ENCODE measurements at regions not wholly inside any gene's neighbourhood (a gene's known extent, or its start where the extent isn't known, plus 50 kb on each side); places are given as distances from the start of the nearest gene placed in this dataset.

DNA sequence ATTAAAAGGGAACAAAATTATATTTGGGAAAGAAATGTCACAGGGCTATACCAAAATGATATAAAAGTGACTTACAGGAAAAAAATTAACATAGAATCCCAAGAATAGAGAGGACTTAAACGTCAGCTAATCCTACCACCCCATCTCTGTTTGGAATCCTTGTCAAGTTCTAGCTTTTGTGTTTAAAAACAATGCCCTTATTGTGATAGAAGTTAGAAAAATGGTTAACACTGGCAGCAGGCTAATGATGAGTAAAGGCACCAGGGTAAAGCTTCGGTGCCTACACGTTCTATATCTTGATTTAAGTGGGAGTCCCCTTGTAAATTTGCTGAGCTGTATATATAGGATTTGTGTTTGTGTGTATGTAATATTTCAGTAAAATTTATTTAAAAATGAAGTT is 453.3 kb upstream of the TENM4 start:
- no peak overlapping the region for H3K27ac ChIP-seq
- no peak for DNase-seq (ENCODE audit: low read depth, low spot score)

DNA sequence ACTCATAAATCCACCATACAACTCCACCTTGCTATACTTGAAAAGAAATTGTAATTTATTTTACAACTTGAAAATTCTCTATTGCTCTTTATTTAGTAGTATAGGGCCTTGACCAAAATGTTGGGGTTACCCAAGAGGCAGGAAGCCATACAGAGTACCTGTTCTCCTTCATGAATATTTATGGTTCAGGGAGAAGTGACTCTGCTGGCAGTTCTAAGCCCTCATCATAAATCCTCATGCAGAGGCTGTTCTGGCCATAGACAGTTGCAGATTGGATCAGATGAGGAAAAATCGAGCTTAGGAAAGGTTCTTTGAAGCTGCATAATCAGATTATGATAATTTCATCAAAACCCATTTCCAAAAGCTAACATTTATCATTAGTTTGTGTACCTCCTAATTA is 449.4 kb upstream of the TENM4 start:
- H3K27ac ChIP-seq: no peak overlapping the region
- DNase-seq (ENCODE audit: low read depth, low spot score): no peak

GRCh38 chr11:79864882-79865281 is 424.1 kb upstream of the TENM4 start:
- no peak overlapping the region for H3K27ac ChIP-seq
- peak; percentile 14 for DNase-seq (ENCODE audit: low read depth, low spot score)

GRCh38 chr11:79860336-79860735 is 419.5 kb upstream of the TENM4 start:
- no peak overlapping the region for H3K27ac ChIP-seq
- DNase-seq (ENCODE audit: low read depth, low spot score): no peak

- H3K27ac ChIP-seq: no peak overlapping the region
- no peak for DNase-seq (ENCODE audit: low read depth, low spot score)
These were observed 416.8 kb upstream of the TENM4 start for GRCh38 chr11:79857377-79858214.

- DNase-seq (ENCODE audit: low read depth, low spot score): no peak
- no peak overlapping the region for H3K27ac ChIP-seq
These were observed 411.3 kb upstream of the TENM4 start for GRCh38 chr11:79852176-79852575.

DNA sequence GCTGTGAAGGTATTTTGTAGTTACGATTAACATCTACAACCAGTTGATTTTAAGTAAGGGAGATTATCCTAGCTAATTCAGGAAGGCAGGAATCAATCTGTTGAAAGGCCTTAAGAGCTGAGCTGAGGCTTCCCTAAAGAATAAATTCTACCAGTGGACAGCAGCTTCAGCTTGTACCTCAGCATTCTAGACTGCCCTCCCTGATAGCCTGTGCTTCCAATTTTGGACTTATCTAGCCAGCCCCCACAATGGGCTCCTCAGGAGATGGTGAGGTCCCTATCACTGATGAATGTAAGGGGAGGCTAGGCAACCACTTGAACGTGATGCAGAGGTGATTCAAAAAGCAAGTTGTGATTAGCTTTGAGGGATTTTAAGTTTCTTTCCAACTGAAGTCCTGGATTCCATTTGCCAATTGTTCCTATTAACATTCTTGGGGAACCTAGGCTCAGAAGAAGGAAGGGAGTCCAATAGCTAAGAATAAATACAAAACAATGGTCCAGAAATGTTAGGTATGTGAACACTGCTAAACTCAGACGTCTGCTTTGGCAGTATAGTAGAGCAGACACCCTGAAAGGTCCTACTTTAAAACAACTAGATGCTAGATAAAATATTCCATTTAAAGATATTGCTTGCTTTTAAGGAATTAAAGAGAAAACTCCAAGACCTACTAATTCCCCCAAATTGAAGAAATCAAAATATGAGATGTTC is 404.3 kb upstream of the TENM4 start:
- no peak for DNase-seq (ENCODE audit: low read depth, low spot score)
- no peak overlapping the region for H3K27ac ChIP-seq

DNA sequence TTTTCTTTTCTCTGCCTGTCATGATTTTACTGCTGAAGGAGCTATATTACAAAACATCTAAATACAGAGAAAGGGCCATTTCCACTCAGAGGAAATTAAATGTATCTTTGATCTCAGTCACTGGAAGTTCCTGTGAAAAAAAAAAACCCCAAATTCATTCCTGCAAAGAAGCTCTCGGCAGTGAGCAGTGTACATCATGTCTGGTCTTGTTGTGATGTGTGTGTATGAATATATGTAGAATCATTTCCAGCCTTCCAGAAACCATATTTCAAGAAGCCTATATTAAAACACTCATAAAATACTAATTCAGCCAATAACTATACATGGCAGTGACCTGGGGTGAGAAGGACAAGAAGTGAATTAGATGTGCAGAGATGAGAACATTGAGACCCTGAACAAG is 393.2 kb upstream of the TENM4 start:
- peak; percentile 12 for DNase-seq (ENCODE audit: low read depth, low spot score)
- H3K27ac ChIP-seq: no peak overlapping the region

DNA sequence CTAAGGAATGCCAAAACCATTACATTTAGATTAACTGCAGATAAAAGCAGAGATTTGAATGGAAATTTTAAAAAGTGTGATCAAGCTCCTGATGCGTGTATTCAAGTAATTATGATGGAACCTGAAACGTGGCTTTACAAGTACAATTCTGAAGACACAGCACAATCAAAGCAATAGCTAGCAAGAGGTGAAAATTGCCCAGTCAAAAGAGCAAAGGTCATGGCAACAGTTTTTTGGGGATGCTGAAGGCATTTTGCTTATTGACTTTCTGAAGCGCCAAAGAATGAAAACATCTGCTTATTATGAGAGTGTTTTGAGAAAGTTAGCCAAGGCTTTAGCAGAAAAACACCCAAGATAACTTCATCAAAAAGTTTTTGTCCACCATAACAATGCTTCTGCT is 389.6 kb upstream of the TENM4 start:
- DNase-seq (ENCODE audit: low read depth, low spot score): no peak
- no peak overlapping the region for H3K27ac ChIP-seq

DNA sequence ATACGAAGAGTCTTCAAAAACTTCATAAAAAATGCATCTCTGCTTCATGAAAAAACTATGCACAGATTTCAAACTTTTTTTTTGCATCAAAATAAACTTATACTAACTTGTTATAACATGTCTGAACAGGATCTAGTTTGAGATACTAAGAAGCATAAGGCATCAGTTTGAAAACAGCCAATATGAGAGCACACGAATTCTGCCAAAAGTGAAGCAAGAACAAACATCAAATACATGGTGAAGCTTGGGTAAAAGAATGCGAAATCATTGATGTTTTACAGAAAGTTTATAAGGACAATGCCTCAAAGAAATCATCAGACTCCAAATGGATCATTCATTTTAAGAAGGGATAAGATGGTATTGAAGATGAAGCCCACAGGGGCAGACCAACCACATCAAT is 389.1 kb upstream of the TENM4 start:
- no peak for DNase-seq (ENCODE audit: low read depth, low spot score)
- no peak overlapping the region for H3K27ac ChIP-seq

DNA sequence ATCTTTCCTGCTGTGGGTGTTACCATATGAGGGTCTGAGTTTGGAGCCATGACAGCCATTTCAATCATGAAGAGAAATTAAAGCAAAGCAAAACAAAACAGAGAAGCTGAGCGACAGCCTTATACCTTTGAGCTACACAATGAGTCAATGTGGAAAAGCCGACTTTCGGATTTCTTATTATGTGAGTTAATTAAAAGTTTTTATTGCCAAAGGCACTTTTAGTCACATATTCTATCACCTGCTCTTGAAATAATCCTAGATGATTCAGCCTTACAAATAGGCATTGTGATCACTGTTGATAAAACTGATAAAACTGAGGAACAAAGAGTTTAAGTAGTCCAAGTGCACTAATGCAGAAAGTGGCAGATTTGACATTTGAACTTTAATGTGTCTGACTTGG is 381.9 kb upstream of the TENM4 start:
- DNase-seq (ENCODE audit: low read depth, low spot score): peak; percentile 20
- H3K27ac ChIP-seq: no peak overlapping the region

- DNase-seq (ENCODE audit: low read depth, low spot score): no peak
- no peak overlapping the region for H3K27ac ChIP-seq
These were observed 372.7 kb upstream of the TENM4 start for GRCh38 chr11:79813551-79813950.

GRCh38 chr11:79809487-79809886 is 368.7 kb upstream of the TENM4 start:
- no peak overlapping the region for H3K27ac ChIP-seq
- DNase-seq (ENCODE audit: low read depth, low spot score): no peak

DNA sequence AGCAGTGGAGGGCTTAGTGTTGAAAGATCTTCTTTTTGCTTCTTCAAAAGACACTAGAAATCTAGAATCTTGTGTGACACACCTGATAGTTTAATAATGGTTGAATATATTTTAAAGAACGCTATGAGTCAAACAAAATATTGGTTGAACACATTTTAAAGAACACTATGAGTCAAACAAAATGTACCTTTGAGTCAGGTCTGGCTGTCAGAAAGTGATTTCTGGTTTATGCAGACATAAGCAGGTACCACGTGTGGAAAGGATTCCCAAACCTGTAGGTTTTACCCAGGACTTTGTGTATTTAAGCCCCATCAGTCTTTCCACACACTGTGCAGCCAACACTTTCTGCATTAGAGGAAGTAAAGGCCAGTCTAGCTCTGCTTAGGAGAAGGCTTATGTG is 366.7 kb upstream of the TENM4 start:
- no peak overlapping the region for H3K27ac ChIP-seq
- peak; percentile 16 for DNase-seq (ENCODE audit: low read depth, low spot score)

GRCh38 chr11:79796704-79797103 is 355.9 kb upstream of the TENM4 start:
- no peak overlapping the region for H3K27ac ChIP-seq
- no peak for DNase-seq (ENCODE audit: low read depth, low spot score)

GRCh38 chr11:79794484-79795393 is 353.9 kb upstream of the TENM4 start:
- H3K27ac ChIP-seq: peak overlapping the region; percentile 74
- DNase-seq (ENCODE audit: low read depth, low spot score): peak; percentile 12

- DNase-seq (ENCODE audit: low read depth, low spot score): no peak
- H3K27ac ChIP-seq: peak overlapping the region; percentile 74
These were observed 353.2 kb upstream of the TENM4 start for GRCh38 chr11:79794057-79794456.

GRCh38 chr11:79786961-79787360 is 346.1 kb upstream of the TENM4 start:
- no peak for DNase-seq (ENCODE audit: low read depth, low spot score)
- no peak overlapping the region for H3K27ac ChIP-seq

DNA sequence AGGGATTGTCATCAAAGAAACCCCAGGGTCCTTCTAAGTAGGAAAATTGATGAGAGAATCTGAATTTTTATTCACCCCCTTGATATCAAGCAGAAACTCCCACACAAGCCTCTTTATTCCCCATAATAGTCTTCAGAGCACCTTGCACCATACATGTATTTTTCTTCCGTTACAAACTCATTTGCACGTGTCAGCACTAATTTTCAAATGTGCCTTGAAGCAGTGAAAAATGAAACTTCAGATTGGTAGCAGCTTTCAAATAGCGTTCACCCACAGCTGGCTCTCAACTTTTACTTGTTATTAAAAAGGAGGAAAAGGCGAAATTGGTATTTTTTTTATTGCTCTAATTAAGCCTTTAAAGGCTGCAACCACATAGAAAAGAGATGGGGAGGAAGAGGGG is 343.0 kb upstream of the TENM4 start:
- DNase-seq (ENCODE audit: low read depth, low spot score): no peak
- no peak overlapping the region for H3K27ac ChIP-seq

GRCh38 chr11:79768343-79768742 is 327.5 kb upstream of the TENM4 start:
- no peak for DNase-seq (ENCODE audit: low read depth, low spot score)
- H3K27ac ChIP-seq: no peak overlapping the region
